GM18868 (cell line): ENCODE measurements at regions not wholly inside any gene's neighbourhood (a gene's known extent, or its start where the extent isn't known, plus 50 kb on each side); places are given as distances from the start of the nearest gene placed in this dataset.
"Not testable (repeated sequence)": the region's sequence is repeated elsewhere in the genome, so short reads cannot be mapped to it uniquely, and the experiment has no call there.

ENCODE experiments used
- ATAC-seq: cut with Tn5 transposase; IDR thresholded peaks from one replicate; pipeline ENCODE4 v1.9.1; 2021; ENCODE audit warnings: mild to moderate bottlenecking, moderate library complexity; ENCODE audit not compliant: unreplicated experiment

DNA sequence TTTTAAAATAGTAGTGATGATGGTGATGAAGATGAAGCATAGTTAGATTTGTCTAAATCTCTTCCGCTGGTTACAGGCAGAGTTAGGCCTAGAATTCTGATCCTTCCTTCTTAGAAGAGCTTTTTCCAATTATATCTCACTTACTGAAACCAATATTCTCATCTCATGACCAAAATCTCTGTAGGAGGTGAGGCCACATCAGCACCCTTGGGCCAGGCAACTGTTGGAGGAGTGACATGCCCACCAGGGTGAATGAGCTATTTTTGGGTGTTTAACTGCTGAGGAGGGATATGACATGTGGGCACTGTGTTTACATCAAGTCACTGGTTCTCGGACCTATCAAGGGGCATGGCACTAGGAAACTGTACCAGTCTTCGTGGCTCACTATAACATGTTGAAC is 102.2 kb upstream of the SLC24A3 start:
- ATAC-seq, result no peak

DNA sequence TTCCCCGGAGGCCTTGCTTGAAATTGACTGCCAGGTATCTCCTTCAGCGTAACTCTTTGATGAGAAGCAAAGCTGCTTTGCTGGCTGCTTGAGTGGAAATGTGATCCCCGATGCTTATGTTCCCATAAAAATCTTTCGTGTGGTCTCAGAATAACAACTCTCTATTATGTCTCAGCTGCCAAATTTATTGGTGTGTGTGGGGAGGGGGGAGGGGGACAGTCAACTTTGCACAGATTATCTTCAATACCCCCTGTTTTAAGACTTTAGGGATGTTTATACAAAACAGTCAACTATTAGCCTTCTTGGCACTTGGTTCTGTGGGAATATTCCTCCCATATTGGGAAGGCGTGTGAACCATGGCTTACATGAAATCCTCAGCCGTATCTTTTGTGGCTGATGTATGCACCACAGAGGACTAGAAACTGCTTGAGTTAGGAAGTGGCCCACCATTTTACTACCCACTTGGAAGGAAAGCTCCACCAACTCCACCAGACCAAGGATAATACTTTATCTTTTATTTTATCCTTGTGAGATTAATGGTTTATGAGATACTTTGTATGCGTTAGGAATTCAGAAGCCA is 101.5 kb upstream of the SLC24A3 start:
- no peak for ATAC-seq

DNA sequence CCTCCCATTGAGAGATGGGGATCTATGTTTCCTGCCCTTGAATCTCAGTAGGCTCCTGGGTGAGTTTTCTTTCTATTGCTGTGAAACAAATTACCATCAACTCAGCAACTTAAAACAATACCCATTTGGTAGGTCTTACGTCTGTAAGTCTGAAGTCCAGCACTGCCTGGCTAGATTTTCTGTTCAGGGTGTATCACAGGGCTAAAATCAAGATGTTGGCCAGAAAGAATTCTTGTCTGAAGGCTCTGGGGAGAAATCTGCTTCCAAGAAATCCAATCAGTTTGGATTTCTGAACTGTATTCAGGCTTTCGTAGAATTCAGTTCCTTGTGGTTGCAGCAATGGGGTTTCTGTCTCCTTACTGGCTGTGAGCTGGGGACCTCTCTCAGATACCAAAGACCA is 99.6 kb upstream of the SLC24A3 start:
- no peak for ATAC-seq

DNA sequence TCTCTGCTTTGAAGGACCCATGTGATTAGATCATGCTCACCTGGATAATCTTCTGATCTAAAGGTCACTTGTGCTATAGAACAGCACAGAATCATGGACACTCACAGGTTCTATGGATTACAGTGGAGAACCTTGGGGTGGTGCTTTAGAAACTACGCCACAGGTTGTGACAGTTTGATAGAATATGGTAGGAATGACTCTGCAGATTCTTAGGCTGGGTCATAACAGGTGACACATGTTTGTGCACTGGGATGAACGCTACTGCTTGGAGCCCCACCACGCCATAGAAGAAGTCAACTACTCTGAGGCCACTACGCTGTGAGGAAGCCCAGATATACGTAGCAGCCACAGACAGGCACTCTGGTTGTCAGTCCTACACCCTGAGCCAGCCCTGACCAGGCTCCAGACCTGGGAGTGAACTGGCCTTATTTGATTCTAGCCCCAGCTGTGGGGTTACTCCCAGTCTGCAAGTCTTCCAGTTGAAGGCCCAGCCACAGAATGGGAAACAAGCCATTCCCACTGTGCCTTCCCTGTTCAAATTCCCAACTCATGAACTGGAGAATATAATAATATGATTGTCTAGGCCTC is 99.0 kb upstream of the SLC24A3 start:
- no peak for ATAC-seq

GRCh38 chr20:19114410-19114809 is 98.0 kb upstream of the SLC24A3 start:
- no peak for ATAC-seq

- ATAC-seq, result no peak
Measured at GRCh38 chr20:19115581-19115980, 96.9 kb upstream of the SLC24A3 start.

DNA sequence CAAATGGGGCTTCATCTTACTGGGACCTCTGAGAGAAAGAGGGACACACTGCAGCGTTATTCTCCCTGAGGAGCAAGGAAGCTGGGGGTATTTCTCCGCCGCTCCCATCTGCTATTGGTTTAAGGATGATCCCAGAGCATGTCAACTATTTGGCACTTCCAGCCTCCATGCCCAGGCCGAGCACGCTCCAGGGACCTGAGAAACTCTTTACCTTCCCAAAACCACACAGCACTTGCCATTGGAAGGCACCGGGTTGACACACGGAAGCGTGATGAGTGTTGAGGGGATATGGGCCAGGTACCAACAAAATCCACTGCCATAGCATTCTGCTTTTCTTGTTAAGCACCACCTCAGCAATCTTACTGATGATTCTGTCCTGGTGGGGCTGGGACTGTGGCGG is 92.4 kb upstream of the SLC24A3 start:
- ATAC-seq, result no peak

- ATAC-seq, result no peak
Measured at GRCh38 chr20:19120569-19120968, 91.9 kb upstream of the SLC24A3 start.

GRCh38 chr20:19121463-19121862 is 91.0 kb upstream of the SLC24A3 start:
- no peak for ATAC-seq

- no peak for ATAC-seq
Measured at GRCh38 chr20:19121916-19122315, 90.5 kb upstream of the SLC24A3 start.

GRCh38 chr20:19122395-19122794 is 90.0 kb upstream of the SLC24A3 start:
- no peak for ATAC-seq

GRCh38 chr20:19125508-19125907 is 86.9 kb upstream of the SLC24A3 start:
- no peak for ATAC-seq

DNA sequence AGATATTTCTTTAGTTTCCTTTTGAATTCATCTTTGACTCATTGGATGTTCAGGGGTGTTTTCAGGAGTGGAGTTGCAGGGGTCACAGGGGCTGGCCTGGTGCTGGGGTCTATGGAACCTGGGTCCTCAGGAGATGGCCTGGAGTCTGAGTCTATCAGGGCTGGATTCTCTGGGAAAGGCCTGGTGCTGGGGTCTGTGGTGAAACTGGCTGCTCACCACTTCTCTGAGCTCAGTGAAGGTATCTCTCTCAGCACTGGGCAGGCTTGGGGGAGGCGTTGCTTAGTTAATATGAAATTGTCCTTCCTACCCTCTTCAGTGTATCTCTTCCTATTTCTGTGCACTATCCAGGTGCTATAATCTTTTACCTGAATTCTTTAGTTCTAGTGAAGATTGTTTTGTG is 83.1 kb upstream of the SLC24A3 start:
- ATAC-seq, result no peak

DNA sequence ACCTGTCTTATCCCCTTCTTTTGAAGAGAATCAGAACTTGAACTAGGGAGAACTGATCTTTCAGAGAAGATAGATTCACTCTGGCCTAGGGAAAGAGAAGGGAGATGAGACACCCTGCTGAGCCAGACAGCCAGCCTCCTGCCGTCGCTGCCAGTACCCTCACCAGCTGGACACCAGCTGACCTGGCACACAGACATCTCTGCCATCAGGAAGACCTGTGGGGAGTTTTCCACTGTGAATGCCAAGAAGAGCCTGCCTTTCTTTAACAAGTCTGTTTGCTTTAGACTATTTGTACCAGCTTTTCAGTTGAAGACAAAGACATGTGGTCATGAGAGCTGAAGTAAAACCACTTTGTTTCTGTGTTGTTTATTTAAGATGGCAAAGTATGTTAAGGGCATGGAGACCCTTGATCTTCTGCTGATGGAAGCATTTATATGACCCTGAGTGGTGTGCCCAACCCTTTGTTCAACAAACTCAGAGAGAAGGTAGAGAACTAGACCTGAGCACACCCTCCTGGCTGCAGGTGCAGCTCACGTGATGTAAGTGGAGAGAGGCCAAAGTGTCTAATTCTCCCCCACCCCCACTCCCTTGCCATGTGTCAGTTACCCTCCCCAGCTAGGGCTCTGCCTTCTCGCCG is 82.3 kb upstream of the SLC24A3 start:
- no peak for ATAC-seq

DNA sequence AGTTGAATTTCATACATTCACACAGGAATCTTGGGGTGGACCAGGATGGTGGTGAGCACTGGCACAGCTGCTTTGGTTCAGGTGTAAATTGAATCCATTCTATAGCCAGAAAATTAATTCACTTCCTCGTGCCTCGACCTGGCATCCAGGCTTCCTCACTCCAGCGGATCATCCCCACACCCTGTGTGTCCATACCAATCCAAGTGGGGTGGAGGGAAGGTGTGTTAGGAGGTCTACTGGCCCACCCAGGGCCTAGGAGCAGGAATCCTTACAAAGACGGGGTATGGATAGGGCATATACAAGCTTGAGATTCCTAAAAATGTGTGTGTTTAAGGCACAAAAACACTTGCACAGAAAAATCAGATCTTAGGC is 81.8 kb upstream of the SLC24A3 start:
- ATAC-seq, result no peak

DNA sequence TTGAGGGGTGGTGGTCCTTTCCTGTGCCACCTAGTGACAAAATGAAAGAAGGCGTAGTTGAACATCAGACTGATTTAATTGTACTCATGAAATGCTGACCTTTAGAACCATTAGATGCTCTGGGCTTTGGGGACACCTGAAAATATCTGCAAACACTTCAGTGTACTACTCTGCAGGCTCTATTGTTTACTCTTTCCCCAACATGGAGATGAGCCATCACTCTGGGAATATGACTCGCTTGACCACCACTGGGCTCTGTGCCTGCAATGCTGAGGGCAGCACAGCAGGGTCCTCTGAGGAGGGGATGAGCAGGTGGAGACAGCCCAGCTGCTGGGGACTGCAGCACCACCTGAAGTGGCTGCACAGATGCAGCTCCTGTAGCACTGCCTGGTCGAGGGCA is 74.8 kb upstream of the SLC24A3 start:
- ATAC-seq, result no peak

GRCh38 chr20:19138758-19139157 is 73.7 kb upstream of the SLC24A3 start:
- ATAC-seq, result no peak

DNA sequence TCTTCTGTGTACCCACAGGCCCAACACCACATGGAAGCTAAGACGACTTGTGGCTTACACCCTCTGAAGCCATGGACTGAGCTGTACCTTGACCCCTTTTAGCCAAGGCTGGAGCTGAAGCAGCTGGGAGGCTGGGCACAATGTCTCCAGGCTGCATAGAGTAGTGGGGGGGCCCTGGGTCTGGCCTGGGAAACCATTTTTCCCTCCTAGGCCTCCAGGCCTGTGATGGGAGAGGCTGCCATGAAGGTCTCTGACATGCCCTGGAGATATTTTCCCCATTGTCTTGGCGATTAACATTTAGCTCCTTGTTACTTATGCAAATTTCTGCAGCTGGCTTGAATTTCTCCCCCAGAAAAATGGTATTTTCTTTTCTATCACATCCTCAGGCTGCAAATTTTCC is 72.9 kb upstream of the SLC24A3 start:
- not testable (repeated sequence) for ATAC-seq

GRCh38 chr20:19141998-19142397 is 70.4 kb upstream of the SLC24A3 start:
- ATAC-seq, result no peak

DNA sequence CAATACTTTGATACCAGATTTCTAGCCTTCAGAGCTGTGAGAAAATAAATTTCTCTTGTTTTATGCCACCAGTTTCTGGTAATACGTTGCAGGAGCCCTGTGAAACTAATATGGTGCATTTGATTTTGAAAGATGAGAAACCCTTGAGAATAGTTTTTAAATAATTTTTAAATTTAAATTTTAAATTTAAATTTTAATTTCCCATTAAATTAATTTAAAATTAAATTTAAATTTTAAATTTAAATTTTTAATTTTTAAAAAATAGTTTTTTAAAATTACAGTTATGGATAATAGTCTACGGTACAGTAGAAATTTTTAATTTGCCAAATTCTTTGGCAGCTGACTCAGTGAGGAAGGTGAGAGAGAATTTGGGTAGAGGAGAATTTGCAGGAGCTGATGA is 68.6 kb upstream of the SLC24A3 start:
- no peak for ATAC-seq

- ATAC-seq, result no peak
Measured at GRCh38 chr20:19161336-19161735, 51.1 kb upstream of the SLC24A3 start.
